GM19328 (cell line): ENCODE measurements at regions not wholly inside any gene's neighbourhood (a gene's known extent, or its start where the extent isn't known, plus 50 kb on each side); places are given as distances from the start of the nearest gene placed in this dataset.
"Not testable (repeated sequence)": the region's sequence is repeated elsewhere in the genome, so short reads cannot be mapped to it uniquely, and the experiment has no call there.

Experiments
- ATAC-seq: cut with Tn5 transposase; IDR thresholded peaks from one replicate; pipeline ENCODE4 v1.9.1; 2021; ENCODE audit warnings: mild to moderate bottlenecking, moderate library complexity; ENCODE audit not compliant: unreplicated experiment

DNA sequence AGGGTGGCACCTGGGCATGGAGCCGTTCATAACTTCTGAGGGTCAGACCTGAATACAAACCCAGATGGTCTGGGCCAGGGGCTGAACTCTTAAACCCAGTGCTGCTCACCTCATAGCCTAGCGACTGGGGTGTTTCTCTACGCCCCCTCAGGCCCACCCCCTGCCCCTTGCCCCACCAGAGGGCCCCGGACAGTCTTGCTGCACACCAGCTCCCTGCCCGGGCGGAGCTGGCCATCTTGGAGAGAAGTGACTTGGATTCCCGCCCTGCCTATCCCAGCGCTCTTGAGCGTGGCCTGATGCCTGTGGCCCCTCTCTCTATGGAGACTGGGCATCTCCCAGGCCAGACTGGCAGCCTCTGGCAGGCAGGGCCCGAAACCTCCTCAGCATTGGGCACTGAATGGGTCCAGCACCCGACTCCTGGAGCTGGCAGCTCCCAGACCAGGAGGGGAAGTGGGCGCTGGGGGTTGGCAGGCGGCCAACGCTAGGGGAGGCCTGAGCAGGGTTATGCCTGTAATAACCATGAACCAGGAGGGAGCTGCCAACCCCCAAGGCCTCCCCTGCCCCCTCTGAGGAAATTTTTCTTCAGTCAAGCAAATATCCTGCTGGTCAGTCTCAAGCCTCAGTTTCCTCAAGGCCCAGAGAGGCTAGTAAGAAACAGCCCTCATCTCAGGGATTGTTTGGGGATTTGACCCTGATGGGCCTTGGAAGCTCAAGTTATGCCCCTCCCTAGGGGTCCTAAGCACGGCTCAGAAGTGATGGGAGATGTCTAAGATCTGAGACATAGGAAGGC lies 169.5 kb downstream of the VEGFA start:
- ATAC-seq: no peak

DNA sequence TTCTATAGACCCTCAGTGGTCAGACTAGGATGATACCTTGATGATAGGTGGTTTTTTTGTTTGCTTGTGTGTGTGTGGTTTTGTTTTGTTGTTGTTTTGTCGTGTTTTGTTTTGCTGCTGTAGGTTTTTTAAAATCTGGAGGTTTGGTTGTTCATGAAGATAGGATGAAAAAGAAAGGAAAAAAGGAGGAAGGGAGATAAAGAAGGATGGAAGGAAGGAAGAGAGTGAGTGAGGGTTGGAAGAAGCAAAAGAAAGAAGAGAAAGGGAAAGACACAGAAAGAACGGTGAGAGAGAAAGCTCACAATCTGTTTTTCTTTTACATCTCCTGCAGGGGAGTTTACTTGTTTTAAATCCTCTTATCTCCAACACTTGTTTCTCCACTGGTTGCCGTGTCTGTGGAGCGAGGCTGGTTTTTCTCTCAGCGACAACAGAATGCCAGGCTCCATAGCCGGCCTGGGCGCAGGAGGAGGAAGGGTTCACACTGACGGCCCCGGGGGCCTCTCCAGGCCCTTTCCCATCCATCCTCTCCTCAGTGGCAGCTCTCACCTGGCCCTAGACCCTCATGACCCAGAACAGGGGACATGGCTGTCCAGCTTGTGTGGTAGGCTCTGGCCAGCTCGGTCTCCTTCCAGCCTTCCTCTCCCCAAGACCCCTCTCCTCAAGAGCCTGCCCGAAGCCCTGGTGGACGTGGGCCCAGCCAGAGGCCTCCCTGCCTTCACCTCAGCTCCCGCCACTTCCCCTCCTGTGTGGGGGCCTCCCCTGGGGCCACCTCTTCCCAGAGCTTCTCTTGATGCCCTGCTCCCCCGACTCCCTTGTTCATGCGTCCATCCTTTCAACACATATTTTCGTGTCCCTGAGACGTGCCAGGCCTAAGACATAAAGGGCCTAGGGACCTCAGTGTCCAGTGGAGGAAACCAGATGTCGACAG lies 168.4 kb downstream of the VEGFA start:
- no peak for ATAC-seq

GRCh38 chr6:43937236-43938177 lies 167.5 kb downstream of the VEGFA start:
- no peak for ATAC-seq

DNA sequence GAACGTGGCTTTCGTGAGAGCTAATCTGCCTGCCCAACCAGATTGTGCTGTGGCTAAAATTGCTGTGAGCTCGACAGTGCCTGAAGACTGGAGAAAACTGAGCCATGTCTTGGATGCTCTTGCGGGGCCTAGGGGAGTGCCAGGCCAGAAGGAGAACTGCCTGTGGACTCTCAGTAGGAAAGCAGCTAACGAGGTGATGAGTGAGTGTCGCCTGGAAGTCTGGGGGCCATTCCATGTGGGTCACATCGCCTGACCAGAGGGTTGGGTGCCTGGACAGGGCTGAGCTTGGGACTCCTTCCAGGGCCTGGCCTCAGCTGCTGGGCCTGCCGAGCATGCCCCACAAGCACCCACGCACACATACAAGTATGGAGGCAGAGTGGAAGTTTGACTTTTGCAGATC lies 166.5 kb downstream of the VEGFA start:
- ATAC-seq: no peak

DNA sequence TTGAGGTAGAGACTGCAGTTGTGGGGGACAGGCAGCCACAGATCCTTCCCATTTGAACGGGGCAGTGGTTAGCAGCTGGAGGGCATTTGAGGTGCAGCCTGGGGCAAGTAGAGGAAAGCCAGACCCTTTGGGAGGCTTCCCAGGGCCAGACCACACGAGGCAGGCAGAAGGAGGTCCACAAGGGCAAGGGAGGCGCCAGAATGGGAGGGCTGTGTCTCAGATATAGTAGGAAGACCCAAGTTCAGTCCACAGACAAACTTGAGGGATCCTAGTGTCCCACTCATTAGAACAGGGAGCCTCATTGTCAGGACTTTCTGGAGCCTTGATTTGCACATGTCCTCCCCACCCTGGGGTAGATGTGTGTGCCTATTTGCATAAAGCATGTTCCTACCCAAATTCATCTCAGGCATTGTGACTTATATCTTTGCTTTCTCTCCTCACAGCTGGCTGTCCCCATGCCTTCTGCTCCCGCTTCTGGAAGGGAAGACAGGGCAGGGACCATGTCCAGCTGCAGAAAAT lies 166.0 kb downstream of the VEGFA start:
- ATAC-seq: no peak

DNA sequence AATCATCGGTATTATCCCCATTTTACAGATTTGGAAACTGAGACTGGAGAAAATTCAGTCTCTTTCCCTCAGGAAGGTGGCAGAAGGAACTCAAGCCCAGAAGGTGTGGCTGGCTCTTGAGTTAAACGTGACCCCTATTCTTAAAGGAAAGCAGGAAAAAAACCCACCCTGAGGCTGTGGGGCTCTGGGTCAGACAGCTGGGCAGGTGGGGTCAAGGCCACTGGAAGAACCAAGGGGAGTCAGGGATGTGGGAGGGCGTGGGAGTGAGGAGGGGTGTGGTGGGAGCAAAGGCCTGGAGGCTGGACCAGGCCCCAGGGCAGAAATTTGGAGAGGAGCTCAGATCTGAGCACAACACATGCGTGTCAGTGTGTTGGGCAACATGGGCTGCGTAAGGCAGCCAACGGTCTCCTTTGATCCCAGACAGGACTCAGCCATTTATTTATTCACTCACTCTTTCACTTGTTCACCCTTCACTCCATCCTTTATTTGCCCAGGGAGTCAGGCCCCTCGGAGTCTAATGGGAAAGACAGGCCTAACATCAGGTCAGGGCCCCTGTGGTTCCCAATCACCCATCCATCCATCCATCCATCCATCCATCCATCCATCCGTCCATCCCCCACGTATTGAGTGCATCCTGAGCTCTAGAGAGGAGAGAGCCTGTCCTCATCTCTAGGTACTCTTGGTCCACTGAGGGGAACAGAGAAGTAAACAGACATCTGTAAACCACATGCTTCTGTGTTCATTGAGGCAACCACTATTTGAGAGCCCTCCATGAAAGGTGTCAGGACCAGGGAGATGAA lies 165.0 kb downstream of the VEGFA start:
- ATAC-seq: no peak

DNA sequence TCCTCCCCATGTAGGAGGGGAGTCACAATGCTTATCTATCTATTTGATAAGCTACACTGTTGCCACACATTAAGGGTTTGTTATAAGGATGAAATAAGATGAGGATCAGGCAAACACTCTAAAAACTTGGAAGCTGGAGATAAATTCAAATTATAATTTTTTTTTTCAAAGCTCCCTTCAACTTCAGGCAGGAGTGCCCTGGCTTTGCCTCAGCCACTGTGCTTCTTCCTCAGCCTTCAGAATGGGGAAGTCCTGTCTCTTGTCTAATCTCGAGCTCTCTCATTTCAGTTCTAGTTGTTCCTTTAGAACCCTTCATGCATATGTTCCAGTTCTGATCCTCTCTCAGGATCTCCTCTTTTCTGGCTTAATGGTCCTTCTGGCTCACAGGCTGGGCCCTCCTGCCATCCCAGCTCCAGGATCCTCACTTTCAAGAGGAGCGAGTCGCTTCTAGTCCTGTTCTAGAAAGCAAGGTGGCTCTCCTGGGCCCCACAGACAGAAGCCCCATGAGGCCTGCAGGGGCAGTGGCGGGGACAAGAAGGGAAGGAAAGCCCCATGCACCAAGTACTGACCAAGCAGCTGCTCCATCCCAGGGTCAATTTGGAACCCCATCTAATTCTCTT lies 164.3 kb downstream of the VEGFA start:
- ATAC-seq: no peak

GRCh38 chr6:43933148-43933885 lies 163.3 kb downstream of the VEGFA start:
- no peak for ATAC-seq

GRCh38 chr6:43932259-43933147 lies 162.5 kb downstream of the VEGFA start:
- no peak for ATAC-seq

DNA sequence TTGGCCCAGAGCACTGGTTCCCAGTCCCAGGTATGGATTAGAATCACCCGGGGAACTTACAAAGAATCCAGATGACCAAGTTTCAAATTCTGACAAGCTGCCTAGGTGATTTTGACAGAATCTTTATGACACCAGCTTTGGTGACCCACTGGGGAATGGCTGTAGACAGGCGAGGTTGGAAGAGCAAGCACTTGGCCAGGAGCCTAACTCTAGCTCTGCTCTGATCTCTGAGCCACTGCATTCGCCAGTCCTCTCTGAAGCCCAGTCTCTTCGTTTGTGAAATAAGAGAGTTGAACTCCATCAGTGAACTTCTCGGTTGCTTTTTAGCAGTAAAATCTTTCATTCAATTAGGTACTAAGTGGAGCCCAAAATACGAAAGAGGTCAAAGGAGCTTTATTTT lies 161.2 kb downstream of the VEGFA start:
- no peak for ATAC-seq

DNA sequence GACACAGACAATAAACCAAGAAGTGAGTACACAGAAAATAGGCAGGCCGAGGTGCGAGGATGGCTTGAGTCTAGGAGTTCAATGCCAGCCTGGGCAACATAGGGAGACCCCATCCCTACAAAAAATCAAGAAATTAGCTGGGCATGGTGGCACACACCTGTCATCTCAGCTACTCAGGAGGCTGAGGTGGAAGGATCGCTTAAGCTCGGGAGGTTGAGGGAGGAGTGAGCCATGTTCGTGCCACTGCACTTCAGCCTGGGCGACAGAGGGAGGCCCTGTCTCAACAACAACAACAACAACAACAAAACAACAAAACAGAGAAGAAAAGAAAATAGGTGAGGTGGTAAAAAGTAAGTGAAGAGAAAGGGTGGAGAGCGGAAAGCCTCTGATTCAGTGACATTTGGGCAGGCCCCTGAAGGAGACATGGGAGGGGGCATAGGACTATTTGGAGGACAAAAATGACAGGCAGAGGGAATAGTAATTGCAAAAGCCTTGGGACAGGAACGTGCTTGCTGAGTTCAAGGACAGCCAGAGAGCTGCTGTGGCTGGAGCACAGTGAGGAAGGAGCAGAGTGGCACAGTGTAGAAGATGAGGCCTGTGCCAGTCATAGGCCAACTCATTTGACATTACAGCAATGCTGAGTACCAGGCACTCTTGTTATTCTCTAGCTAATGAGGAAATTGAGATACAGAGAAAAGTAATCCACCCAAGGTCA lies 160.6 kb downstream of the VEGFA start:
- ATAC-seq: no peak

DNA sequence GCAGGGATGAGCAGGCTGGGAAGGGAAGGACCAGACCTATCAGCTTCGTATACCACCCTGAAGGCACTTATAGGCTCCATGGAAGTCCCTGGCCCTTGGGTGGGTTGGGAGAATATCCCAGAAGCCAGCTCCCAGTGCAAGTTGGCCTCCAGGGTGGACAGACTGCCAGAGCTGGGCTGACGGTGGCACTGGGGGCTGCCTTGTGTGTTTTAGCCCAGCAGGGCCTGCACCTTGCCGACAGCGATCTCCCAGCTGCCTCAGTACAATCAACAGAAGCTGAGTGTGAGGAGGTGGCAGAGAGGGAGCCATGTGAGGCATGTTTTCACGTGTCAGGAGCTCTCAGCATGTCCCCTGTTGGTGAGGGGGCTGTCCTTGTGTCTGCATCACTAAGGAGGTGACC lies 159.5 kb downstream of the VEGFA start:
- ATAC-seq: no peak

DNA sequence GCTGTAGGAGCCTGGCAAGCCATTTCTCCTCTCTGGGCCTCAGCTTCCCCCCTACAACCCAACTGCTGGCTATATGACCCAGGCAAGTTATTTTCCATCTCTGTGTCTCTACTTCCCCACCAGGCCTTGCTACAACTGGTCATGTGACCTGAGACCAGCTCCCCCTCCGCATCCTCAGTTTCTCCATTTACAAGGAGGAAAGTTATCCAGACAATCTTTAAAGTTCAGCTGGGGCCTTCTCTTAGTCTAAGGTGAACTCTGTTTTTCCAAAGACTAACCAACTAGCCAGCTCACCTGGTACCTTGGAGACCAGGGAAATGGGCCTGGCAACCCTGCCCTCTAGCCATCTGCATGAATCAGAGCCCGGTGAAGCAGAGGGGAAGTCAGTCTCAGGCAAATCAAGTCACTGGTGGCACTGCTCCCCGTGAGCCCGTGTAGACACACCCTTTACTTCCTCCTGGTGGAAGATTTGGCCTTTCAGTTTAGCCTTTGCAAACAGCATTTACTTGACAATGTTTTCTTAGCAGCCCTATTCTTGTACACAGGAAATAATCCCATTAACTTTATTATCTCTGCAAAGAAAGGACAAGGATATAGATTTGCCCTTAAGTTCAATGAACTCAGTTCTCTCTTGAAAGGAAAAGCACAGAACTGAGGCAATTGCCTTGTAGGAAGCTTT lies 157.7 kb downstream of the VEGFA start:
- ATAC-seq: no peak

DNA sequence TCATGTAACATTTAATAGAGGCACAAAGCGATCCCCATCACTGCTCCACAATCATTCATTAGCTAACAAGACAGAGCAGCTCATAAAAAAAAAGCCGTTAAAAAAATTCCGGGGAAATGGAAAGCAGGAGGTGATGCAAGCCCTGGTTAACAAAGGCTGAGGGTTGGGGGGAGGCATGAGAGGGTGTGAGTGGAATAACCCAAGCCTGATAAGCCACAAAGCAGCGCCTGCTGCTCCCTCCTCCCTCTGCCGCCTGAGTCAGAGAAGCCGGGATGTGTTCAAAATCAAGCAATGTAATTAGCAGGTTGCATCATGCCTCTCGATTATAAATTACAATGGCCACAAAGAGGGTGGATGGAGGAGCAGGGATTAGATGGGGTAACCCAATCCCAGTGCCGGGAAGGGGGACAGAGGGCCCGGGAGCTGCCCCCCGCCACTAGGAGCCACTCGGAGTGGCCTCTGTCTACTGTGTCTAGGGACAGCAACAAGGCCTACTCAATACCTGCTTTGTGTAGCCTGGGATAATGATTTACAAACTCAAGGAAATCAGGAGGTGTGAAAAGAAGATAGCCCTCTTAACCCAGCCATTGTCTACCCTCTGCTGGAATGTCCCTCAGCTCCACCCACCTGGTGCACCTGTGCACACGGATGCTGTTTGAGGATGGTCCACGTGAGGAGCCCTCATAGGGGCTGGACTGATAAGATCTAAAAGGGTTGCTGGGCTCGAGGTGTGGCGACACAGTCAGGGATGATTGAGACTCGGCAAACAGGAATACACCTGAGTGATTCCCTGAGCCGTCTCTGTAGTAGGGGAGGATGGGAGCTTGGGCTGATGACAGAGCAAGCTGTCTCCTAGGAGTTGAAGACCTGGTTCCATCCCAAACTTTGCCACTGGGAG lies 156.9 kb downstream of the VEGFA start:
- ATAC-seq: no peak

- ATAC-seq: not testable (repeated sequence)
Measured at GRCh38 chr6:43925636-43926139, 155.7 kb downstream of the VEGFA start.
